GM12864 (cell line): ENCODE measurements at regions not wholly inside any gene's neighbourhood (a gene's known extent, or its start where the extent isn't known, plus 50 kb on each side); places are given as distances from the start of the nearest gene placed in this dataset.

Experiments used
- DNase-seq: peaks from one replicate; pipeline ENCODE4 v3.0.0-alpha.2; 2011; ENCODE audit warnings: low read depth
- H3K4me3 ChIP-seq: 2 replicates; pipeline ENCODE4 v1.5.1; 2011; ENCODE audit warnings: mild to moderate bottlenecking, low read depth, low read length, control low read depth
- CTCF ChIP-seq: IDR thresholded peaks from 2 replicates; pipeline ENCODE4 v1.5.1; 2011; ENCODE audit warnings: low read depth, mild to moderate bottlenecking, moderate library complexity, low read length, control low read depth, inconsistent platforms; ENCODE audit errors: missing control alignments

DNA sequence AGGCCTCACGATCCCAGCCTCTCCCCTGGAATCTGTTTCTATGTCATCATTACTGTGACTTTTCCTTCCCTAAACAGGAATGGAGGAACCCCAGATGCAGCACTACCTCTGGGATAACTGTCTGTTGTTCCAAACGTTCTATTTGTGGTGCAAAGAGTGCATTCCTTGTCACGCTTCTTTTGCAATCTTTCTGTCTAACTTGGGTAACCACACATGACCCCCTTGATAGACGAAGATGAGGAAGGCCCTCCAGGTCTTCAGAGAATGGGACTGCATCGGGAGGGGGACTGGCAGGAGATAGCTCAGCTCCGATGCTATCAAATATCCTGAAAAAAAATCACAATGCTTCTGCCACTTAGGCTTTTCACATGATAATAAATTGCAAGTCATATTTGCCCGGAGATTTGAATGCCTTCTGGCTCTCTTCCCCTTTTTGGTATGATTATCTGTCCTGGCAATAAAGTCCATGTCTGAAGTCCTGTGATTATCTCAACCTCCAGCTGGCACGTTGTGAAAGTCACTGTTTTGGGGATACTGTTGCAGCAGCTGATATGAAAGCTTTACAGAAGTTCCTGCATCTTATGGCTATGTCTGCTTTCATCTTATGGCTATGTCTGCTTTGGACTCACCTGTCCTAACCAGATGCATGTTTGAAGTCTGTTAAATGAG lies 148.7 kb upstream of the LMO4 start:
- no peak overlapping the region for H3K4me3 ChIP-seq
- DNase-seq, result no peak
- TF ChIP-seq CTCF, result no peak

DNA sequence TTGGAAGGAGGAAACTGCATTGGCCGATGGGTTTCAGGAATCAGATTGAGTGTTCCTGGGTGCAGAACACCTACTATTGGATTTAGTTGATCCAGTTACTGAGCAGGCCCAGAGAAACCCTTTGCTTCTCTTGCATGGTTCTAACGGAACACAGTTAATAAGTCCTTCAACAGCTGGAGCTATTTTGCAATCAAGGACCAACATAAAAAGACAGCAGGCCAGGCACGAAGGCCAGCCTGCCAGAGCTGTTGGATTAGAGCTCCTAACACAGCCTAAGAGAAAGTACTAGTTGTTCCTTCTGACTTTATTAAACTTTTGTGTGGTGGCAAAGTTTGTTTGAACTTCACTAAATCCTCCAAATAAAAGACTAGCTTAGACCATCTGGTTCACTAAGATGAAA lies 148.0 kb upstream of the LMO4 start:
- no peak for DNase-seq
- TF ChIP-seq CTCF, result no peak
- no peak overlapping the region for H3K4me3 ChIP-seq

DNA sequence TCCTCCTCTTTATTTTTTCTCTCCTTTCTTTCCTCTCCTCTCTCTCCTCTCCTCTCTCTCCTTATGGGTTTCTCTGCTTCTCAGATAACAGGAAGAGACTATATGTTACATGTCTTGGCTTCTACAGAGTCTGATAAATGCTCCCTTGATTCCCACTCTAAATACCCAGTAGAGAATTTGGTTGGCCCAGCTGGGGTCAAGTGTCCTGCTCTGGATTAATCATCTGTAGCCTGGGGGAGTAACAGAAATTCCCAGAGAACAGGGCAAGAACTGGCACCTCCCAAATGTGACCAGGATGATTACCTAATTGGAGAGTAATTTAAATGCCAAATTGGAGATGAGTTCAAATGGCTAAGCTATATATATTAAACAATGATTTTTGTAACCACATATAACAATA lies 146.1 kb upstream of the LMO4 start:
- TF ChIP-seq CTCF, result no peak
- no peak overlapping the region for H3K4me3 ChIP-seq
- DNase-seq, result no peak

GRCh38 chr1:87185077-87185476 lies 143.6 kb upstream of the LMO4 start:
- TF ChIP-seq CTCF, result no peak
- H3K4me3 ChIP-seq, result no peak overlapping the region
- DNase-seq, result no peak

DNA sequence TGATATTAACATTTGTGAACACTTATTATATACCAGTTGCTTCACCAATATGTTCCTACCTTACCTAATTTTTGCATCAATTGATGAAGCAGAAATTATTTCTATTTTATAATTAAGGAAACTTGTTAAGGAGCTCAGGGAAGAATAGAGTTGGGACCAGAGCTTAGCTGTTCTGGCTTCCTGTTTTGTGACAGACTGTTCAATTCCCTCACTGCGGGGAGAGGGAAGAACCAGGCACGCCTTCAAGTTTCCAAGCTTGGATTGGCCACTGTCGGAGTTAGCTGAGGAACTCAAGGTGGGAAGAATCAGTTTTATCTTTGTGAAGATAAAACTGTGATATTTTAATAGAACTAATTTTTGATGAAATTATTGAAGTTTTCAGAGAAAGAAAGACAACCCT lies 142.3 kb upstream of the LMO4 start:
- DNase-seq, result no peak
- H3K4me3 ChIP-seq, result no peak overlapping the region
- no peak for TF ChIP-seq CTCF

DNA sequence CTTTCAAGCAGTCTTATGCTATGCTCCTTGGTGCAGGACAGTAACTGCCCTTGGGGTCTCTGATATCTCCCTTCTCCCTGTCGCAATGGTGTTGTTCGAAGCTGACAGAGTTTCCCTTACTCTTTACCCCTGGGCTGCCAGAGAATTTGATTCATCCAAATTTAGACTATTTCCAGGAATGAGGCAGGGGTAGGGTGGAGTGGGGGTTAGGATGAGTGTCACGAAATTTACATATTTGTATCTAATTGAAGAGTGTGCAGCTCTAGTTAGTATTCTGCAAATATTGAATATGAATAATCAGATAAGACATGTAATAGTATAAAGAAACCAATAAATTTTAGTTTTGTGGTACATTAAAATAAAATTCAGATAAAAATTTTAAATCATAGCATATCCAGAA lies 140.0 kb upstream of the LMO4 start:
- no peak overlapping the region for H3K4me3 ChIP-seq
- no peak for TF ChIP-seq CTCF
- DNase-seq, result no peak

DNA sequence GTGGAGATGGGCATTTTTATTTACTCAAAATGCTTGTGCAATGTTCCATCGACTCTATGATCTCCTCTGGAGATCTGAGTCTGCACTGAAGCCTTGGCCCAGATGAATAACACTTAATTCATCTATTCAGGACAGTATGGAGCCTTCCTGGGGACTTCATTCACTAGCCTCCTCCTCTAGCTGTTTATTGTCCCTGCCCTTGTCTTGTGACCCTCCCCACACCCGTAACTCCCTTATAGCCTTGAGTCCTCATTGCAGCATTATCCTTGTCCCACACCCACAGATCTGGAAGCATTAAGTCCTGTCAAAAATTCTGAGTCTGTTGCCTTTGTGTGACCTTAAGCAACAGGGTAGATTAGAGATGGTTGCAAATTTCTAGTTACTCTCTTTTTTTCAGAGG lies 138.3 kb upstream of the LMO4 start:
- TF ChIP-seq CTCF, result no peak
- no peak for DNase-seq
- no peak overlapping the region for H3K4me3 ChIP-seq
